Fibroblast of lung (primary cell): ENCODE measurements at regions not wholly inside any gene's neighbourhood (a gene's known extent, or its start where the extent isn't known, plus 50 kb on each side); places are given as distances from the start of the nearest gene placed in this dataset.

Experiments
- DNase-seq, 2 donors: peaks; one replicate each; pipeline versions ENCODE4 v3.0.0 to v3.0.0-alpha.2; 2010; ENCODE audit warnings: low read depth in 2 of 2
- H2AFZ ChIP-seq: 2 replicates; pipeline ENCODE4 v1.5.1; 2012; ENCODE audit warnings: low read length, control low read depth, inconsistent platforms
- H3K27ac ChIP-seq: 2 replicates; pipeline ENCODE4 v1.5.1; 2011; ENCODE audit warnings: low read length, control low read depth; ENCODE audit not compliant: insufficient read depth
- H3K27me3 ChIP-seq: 2 replicates; pipeline ENCODE4 v1.5.1; 2011; ENCODE audit warnings: mild to moderate bottlenecking, low read length; ENCODE audit not compliant: control insufficient read depth, insufficient read depth
- H3K36me3 ChIP-seq: 2 replicates; pipeline ENCODE4 v1.5.1; 2011; ENCODE audit warnings: low read length; ENCODE audit not compliant: control insufficient read depth, insufficient read depth
- H3K4me1 ChIP-seq: 2 replicates; pipeline ENCODE4 v1.5.1; 2011; ENCODE audit warnings: low read length; ENCODE audit not compliant: control insufficient read depth, insufficient read depth; ENCODE audit errors: extremely low read depth
- H3K4me2 ChIP-seq: 2 replicates; pipeline ENCODE4 v1.5.1; 2011; ENCODE audit warnings: low read length, control low read depth; ENCODE audit not compliant: insufficient read depth; ENCODE audit errors: extremely low read depth
- H3K4me3 ChIP-seq, 4 experiments: fragments of 200-600 bp in 1 of 4; sonication (generic) in 1 of 4; replicated peaks in 1 of 4; 2 replicates each; pipeline ENCODE4 v1.5.1; 2011 to 2016; ENCODE audit warnings: low read length in 4 of 4, low read depth in 3 of 4, mild to moderate bottlenecking in 3 of 4, control low read depth in 2 of 4, inconsistent platforms in 1 of 4, mixed read lengths in 1 of 4; ENCODE audit not compliant: insufficient read depth in 1 of 4; ENCODE audit errors: control extremely low read depth in 1 of 4
- H3K79me2 ChIP-seq: 2 replicates; pipeline ENCODE4 v1.5.1; 2012; ENCODE audit warnings: mild to moderate bottlenecking, low read length, inconsistent platforms; ENCODE audit not compliant: control insufficient read depth, insufficient read depth
- H3K9ac ChIP-seq: 2 replicates; pipeline ENCODE4 v1.5.1; 2011; ENCODE audit warnings: mild to moderate bottlenecking, low read length, control low read depth; ENCODE audit not compliant: insufficient read depth
- H3K9me3 ChIP-seq: 2 replicates; pipeline ENCODE4 v1.5.1; 2012; ENCODE audit warnings: low read depth, low read length; ENCODE audit not compliant: control insufficient read depth, insufficient read depth
- H4K20me1 ChIP-seq: 2 replicates; pipeline ENCODE4 v1.5.1; 2011; ENCODE audit warnings: low read length; ENCODE audit not compliant: control insufficient read depth, insufficient read depth; ENCODE audit errors: extremely low read depth
- EZH2 ChIP-seq: IDR thresholded peaks from 2 replicates; pipeline ENCODE4 v1.5.1; 2012; ENCODE audit warnings: low read length, control low read depth, mild to moderate bottlenecking; ENCODE audit errors: missing control alignments
- TF ChIP-seq, protein P1 (sequence below), 2 donors: IDR thresholded peaks in 1 of 2; conservative IDR thresholded peaks in 1 of 2; 1 replicate in 1 of 2; 2 replicates in 1 of 2; pipeline ENCODE4 v1.5.1; 2011 to 2012; ENCODE audit warnings: low read length in 2 of 2, control low read depth in 1 of 2, inconsistent platforms in 1 of 2, low read depth in 1 of 2, mild to moderate bottlenecking in 1 of 2

DNA sequence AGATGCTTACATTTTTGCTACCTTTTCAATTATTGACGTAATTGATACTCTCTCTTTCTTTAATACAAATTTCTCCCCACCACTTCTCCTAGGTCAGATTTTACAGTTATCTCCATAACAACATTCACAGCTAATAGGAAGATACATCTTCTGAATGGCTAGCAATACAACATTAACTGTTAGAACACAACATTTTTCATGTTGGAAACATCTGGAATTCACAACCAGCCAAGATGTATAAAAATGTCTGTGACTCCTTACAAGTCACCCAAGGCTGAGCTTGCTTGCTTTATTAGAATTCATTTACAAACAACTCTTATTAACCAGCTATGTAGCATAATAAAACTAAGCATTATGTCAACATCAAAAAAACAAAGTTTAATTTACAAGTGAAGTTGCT is 81.0 kb upstream of the ROBO2 start:
- TF ChIP-seq, protein P1, sequence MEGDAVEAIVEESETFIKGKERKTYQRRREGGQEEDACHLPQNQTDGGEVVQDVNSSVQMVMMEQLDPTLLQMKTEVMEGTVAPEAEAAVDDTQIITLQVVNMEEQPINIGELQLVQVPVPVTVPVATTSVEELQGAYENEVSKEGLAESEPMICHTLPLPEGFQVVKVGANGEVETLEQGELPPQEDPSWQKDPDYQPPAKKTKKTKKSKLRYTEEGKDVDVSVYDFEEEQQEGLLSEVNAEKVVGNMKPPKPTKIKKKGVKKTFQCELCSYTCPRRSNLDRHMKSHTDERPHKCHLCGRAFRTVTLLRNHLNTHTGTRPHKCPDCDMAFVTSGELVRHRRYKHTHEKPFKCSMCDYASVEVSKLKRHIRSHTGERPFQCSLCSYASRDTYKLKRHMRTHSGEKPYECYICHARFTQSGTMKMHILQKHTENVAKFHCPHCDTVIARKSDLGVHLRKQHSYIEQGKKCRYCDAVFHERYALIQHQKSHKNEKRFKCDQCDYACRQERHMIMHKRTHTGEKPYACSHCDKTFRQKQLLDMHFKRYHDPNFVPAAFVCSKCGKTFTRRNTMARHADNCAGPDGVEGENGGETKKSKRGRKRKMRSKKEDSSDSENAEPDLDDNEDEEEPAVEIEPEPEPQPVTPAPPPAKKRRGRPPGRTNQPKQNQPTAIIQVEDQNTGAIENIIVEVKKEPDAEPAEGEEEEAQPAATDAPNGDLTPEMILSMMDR (conservative IDR thresholded peaks at IDR 0.05 in 1 of 2, IDR thresholded peaks at IDR 0.05 in 1 of 2; ENCODE audit: low read depth in 1 of 2, low read length in 2 of 2): no peak
- no peak for TF ChIP-seq EZH2
- no peaks in the 10 kb centered on the region for H3K36me3 ChIP-seq
- no peaks in the 10 kb centered on the region for H3K79me2 ChIP-seq
- no peak overlapping the region for H3K4me3 ChIP-seq
- no peaks in the 10 kb centered on the region for H3K9me3 ChIP-seq
- no peak overlapping the region for H2AFZ ChIP-seq
- H3K4me2 ChIP-seq: no peak overlapping the region
- H3K9ac ChIP-seq: no peak overlapping the region
- no peaks in the 10 kb centered on the region for H3K27me3 ChIP-seq
- no peak for DNase-seq
- H3K4me1 ChIP-seq: no peaks in the 10 kb centered on the region
- H4K20me1 ChIP-seq: no peaks in the 10 kb centered on the region
- no peak overlapping the region for H3K27ac ChIP-seq

DNA sequence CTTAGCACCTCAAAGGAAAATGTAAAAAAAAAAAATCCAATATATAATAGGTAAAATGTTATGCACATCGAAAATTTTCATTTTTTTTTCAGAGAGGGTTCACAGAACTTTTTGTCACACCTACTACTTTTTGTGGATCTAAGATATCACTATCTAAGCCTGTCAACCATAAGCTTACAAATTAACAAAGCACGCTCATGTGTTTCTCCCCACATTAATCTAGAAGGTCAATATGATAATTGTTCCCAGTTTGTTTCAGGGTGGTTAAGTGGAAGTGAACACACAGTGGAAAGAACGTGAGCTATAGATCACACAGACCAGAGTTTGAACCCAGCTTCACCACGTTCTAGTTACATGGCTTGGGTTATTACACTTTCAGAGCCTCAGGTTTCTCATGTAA is 78.6 kb upstream of the ROBO2 start:
- DNase-seq: no peak
- no peaks in the 10 kb centered on the region for H3K79me2 ChIP-seq
- no peak overlapping the region for H3K9ac ChIP-seq
- TF ChIP-seq, protein P1 (conservative IDR thresholded peaks at IDR 0.05 in 1 of 2, IDR thresholded peaks at IDR 0.05 in 1 of 2; ENCODE audit: low read depth in 1 of 2, low read length in 2 of 2): no peak
- no peak for TF ChIP-seq EZH2
- H3K4me1 ChIP-seq: no peaks in the 10 kb centered on the region
- H2AFZ ChIP-seq: no peak overlapping the region
- no peaks in the 10 kb centered on the region for H3K9me3 ChIP-seq
- no peaks in the 10 kb centered on the region for H4K20me1 ChIP-seq
- H3K27me3 ChIP-seq: no peaks in the 10 kb centered on the region
- H3K4me3 ChIP-seq: no peak overlapping the region
- no peaks in the 10 kb centered on the region for H3K36me3 ChIP-seq
- no peak overlapping the region for H3K27ac ChIP-seq
- H3K4me2 ChIP-seq: no peak overlapping the region

DNA sequence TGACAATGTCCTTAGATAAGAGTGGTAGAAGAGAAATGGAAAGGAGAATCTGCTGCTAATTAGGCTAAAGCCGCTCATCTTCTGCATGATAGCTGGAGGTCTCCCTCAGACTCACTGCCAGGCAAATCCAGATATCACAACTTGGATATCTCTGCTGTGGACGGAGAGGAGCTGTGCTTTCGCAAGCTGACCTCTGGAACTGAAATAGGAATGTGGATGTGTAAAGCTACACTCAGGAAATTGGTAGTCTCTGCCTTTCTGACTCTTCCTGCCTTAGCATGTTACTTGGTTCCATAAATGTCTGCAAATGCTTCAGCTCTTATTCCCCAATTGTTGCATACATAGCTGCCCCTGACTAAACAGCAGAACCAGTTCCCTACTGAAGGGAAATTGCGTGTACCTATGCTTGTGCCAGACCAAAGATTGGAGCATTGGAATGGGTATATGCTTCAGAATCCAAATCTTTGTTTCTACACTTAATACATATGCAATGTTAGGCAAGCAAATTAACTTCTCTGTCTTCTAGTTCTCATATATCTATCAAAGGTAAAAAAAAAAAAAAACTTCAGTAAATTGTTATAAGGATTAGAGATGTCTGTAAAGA is 74.7 kb upstream of the ROBO2 start:
- Histone ChIP-seq H3K79me2 (no peaks in the 10 kb centered on the region), H2AFZ (no peak overlapping the region), H3K9me3 (no peaks in the 10 kb centered on the region), H3K9ac (no peak overlapping the region), H4K20me1 (no peaks in the 10 kb centered on the region), H3K27me3 (no peaks in the 10 kb centered on the region), H3K36me3 (no peaks in the 10 kb centered on the region), H3K4me1 (no peaks in the 10 kb centered on the region), H3K4me2 (no peak overlapping the region), H3K4me3 (no peak overlapping the region), H3K27ac (no peak overlapping the region)
- TF ChIP-seq, protein P1 (conservative IDR thresholded peaks at IDR 0.05 in 1 of 2, IDR thresholded peaks at IDR 0.05 in 1 of 2; ENCODE audit: low read depth in 1 of 2, low read length in 2 of 2): no peak
- no peak for TF ChIP-seq EZH2
- DNase-seq: peak in 1 of 2 donors; percentile 17
